Activated B cell treated with CpG ODN at 0.5 μM for 24 hours (primary cell): ENCODE measurements at regions not wholly inside any gene's neighbourhood (a gene's known extent, or its start where the extent isn't known, plus 50 kb on each side); places are given as distances from the start of the nearest gene placed in this dataset.

Experiments used
- ATAC-seq: fragments of 200-7000 bp; cut with Tn5 transposase; one replicate; pipeline ENCODE4 v1.10.0; 2021; ENCODE audit warnings: low read depth, mild to moderate bottlenecking, moderate library complexity
- CTCF ChIA-PET: fragments of 350-600 bp; sonication (Branson Sonifier 250); formaldehyde crosslinking; loops from one replicate; lab custom pipeline; 2021; ENCODE audit warnings: antibody characterized with exemption; lab: Charles Lee
- POLR2A ChIA-PET: fragments of 350-600 bp; sonication (Branson Sonifier 250); formaldehyde crosslinking; loops from one replicate; lab custom pipeline; 2021; ENCODE audit warnings: antibody characterized with exemption; lab: Charles Lee
- DNase-seq: peaks from one replicate; pipeline ENCODE4 v3.0.0; 2022
- H3K27ac Mint-ChIP-seq: one replicate; pipeline ENCODE4 v1.8.0; 2020; ENCODE audit warnings: mixed read lengths
- H3K27me3 Mint-ChIP-seq: one replicate; pipeline ENCODE4 v1.8.0; 2021; ENCODE audit warnings: mixed read lengths
- H3K36me3 Mint-ChIP-seq: one replicate; pipeline ENCODE4 v1.8.0; 2021; ENCODE audit warnings: low read depth, mixed read lengths
- H3K4me1 Mint-ChIP-seq: one replicate; pipeline ENCODE4 v1.8.0; 2021; ENCODE audit warnings: mixed read lengths
- H3K4me3 Mint-ChIP-seq: one replicate; pipeline ENCODE4 v1.8.0; 2020; ENCODE audit warnings: mild to moderate bottlenecking, mixed read lengths
- H3K9me3 Mint-ChIP-seq: one replicate; pipeline ENCODE4 v1.8.0; 2020; ENCODE audit warnings: mixed read lengths
- CTCF ChIP-seq: fragments of 200-600 bp; IDR thresholded peaks from one replicate; pipeline ENCODE4 v1.8.0; 2022; ENCODE audit warnings: antibody characterized with exemption, mild to moderate bottlenecking
- intact Hi-C: fragments of 100-400 bp; cut with micrococcal nuclease; formaldehyde crosslinking; loops from one replicate; pipeline ENCODE4 v1.15.1; 2024

- intact Hi-C loops: no loop called here
- H3K9me3 Mint-ChIP-seq: peaks cover 8% of the 10 kb centered on the region
- CTCF ChIA-PET: no interaction called here
- no peak overlapping the region for H3K4me3 Mint-ChIP-seq
- DNase-seq (no peak), ATAC-seq (no peak)
- TF ChIP-seq CTCF: no peak
- H3K4me1 Mint-ChIP-seq: no peaks in the 10 kb centered on the region
- POLR2A ChIA-PET: no interaction called here
- H3K36me3 Mint-ChIP-seq: no peaks in the 10 kb centered on the region
- no peak overlapping the region for H3K27ac Mint-ChIP-seq
- H3K27me3 Mint-ChIP-seq: no peaks in the 10 kb centered on the region
These were observed 956.2 kb upstream of the LRATD1 start for GRCh38 chr2:13676269-13676668.

GRCh38 chr2:13681936-13682335 is 950.6 kb upstream of the LRATD1 start:
- H3K36me3 Mint-ChIP-seq: no peaks in the 10 kb centered on the region
- POLR2A ChIA-PET: no interaction called here
- no peak overlapping the region for H3K4me3 Mint-ChIP-seq
- H3K4me1 Mint-ChIP-seq: no peaks in the 10 kb centered on the region
- intact Hi-C loops: no loop called here
- no peak overlapping the region for H3K27ac Mint-ChIP-seq
- DNase-seq (no peak), ATAC-seq (no peak)
- no peaks in the 10 kb centered on the region for H3K27me3 Mint-ChIP-seq
- peaks cover 12% of the 10 kb centered on the region for H3K9me3 Mint-ChIP-seq
- CTCF ChIA-PET: no interaction called here
- no peak for TF ChIP-seq CTCF

GRCh38 chr2:13682540-13683272 is 949.8 kb upstream of the LRATD1 start:
- Mint-ChIP-seq H3K27ac (no peak overlapping the region), H3K4me3 (no peak overlapping the region), H3K36me3 (no peaks in the 10 kb centered on the region), H3K9me3 (peaks cover 12% of the 10 kb centered on the region), H3K4me1 (no peaks in the 10 kb centered on the region), H3K27me3 (no peaks in the 10 kb centered on the region)
- ChIA-PET CTCF (no interaction called here), POLR2A (no interaction called here)
- intact Hi-C loops: no loop called here
- DNase-seq (no peak), ATAC-seq (no peak)
- TF ChIP-seq CTCF: no peak

- Mint-ChIP-seq H3K27ac (no peak overlapping the region), H3K9me3 (peaks cover 15% of the 10 kb centered on the region), H3K36me3 (no peaks in the 10 kb centered on the region), H3K27me3 (no peaks in the 10 kb centered on the region), H3K4me1 (no peaks in the 10 kb centered on the region), H3K4me3 (no peak overlapping the region)
- ChIA-PET POLR2A (no interaction called here), CTCF (no interaction called here)
- ATAC-seq (no peak), DNase-seq (no peak)
- TF ChIP-seq CTCF: no peak
- intact Hi-C loops: no loop called here
These were observed 946.3 kb upstream of the LRATD1 start for GRCh38 chr2:13686262-13686661.

- H3K27me3 Mint-ChIP-seq: no peaks in the 10 kb centered on the region
- H3K27ac Mint-ChIP-seq: no peak overlapping the region
- H3K36me3 Mint-ChIP-seq: no peaks in the 10 kb centered on the region
- DNase-seq (no peak), ATAC-seq (no peak)
- TF ChIP-seq CTCF: no peak
- H3K9me3 Mint-ChIP-seq: peaks cover 8% of the 10 kb centered on the region
- CTCF ChIA-PET: no interaction called here
- no peak overlapping the region for H3K4me3 Mint-ChIP-seq
- intact Hi-C loops: no loop called here
- no peaks in the 10 kb centered on the region for H3K4me1 Mint-ChIP-seq
- POLR2A ChIA-PET: no interaction called here
These were observed 937.8 kb upstream of the LRATD1 start for GRCh38 chr2:13694673-13695072.
